ENCODE measurements at regions not wholly inside any gene's neighbourhood (a gene's known extent, or its start where the extent isn't known, plus 50 kb on each side); places are given as distances from the start of the nearest gene placed in this dataset.

DNA sequence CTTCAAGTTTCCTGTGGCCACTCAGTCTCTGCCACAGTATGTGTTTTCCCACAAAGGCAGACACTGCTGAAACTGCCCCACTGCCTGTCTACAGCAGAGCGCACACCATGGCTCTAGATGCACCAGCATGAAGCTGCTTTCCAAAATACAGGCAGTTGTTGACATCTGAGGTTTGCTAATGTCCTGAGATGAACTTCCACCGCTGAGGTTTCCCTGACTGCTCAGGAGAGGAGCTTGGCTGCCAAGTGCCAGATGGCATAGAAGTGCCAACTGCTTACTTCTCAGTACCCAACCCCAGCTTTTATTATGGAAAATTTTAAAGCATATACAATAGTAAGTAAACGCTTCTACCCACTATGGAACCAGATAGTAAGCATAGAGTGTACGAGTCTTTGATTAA lies 61.0 kb upstream of the EXOC1L start (continued):
- TF ChIP-seq RFX5 (IDR thresholded peaks at IDR 0.05; ENCODE audit: low read length): no peak
- no peak for TF ChIP-seq JUND (IDR thresholded peaks at IDR 0.05)
- TF ChIP-seq YY1 (IDR thresholded peaks at IDR 0.05; ENCODE audit: low read depth): no peak
- no peak for TF ChIP-seq CHD2 (IDR thresholded peaks at IDR 0.05; ENCODE audit: low read length, partially characterized antibody)
- no peak for TF ChIP-seq GABPA (IDR thresholded peaks at IDR 0.05; ENCODE audit: low read depth)

DNA sequence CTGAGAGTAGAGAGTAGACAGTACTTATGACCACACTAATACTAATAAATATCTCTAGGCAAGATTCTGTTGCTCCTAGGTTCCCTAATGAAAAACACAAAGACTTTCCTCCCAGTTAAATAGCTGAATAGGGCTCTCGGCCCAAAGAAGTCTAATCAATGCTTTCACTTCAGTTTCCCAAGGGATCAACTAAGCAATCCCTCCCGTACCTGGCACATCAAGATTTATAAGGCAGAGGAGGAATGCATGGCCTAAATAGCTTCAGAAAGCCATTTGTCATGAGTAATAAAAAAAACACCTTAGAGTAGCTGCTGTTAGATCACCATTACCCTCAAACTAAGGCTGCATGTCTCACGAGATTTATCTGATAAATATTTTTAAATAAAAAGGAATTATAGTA lies 56.8 kb upstream of the EXOC1L start:
- no peak overlapping the region for H2AFZ ChIP-seq (ENCODE audit: low read depth)
- no peaks in the 10 kb centered on the region; a peak in 1 of 4 replicates for H3K4me1 ChIP-seq (ENCODE audit: control insufficient read depth in 1 of 2, insufficient read depth in 2 of 2, low read depth in 1 of 2, low read length in 1 of 2)
- no peaks in the 10 kb centered on the region for H3F3A ChIP-seq (replicated peaks; ENCODE audit: insufficient read depth)
- no peak overlapping the region for H3K4me3 ChIP-seq (ENCODE audit: low read depth in 2 of 2, low read length in 1 of 2)
- H3K27me3 ChIP-seq (ENCODE audit: insufficient read depth): no peaks in the 10 kb centered on the region
- no peak overlapping the region for H3K27ac ChIP-seq (ENCODE audit: low read depth in 2 of 2, low read length in 1 of 2)
- no peak for TF ChIP-seq CHD2 (IDR thresholded peaks at IDR 0.05; ENCODE audit: low read length, partially characterized antibody)
- no peak for TF ChIP-seq MXI1 (IDR thresholded peaks at IDR 0.05; ENCODE audit: low read depth, low read length)
- TF ChIP-seq MAX (IDR thresholded peaks at IDR 0.05; ENCODE audit: low read depth): no peak
- TF ChIP-seq YY1 (IDR thresholded peaks at IDR 0.05; ENCODE audit: low read depth): no peak
- no peak for TF ChIP-seq EP300 (IDR thresholded peaks at IDR 0.05; ENCODE audit: borderline replicate concordance in 1 of 2, low read depth in 1 of 2, low read length in 1 of 2)
- no peak for TF ChIP-seq RAD21 (IDR thresholded peaks at IDR 0.05; ENCODE audit: low read length)
- TF ChIP-seq FOXM1 (IDR thresholded peaks at IDR 0.05; ENCODE audit: low read depth): no peak
- no peak for TF ChIP-seq TAF1 (IDR thresholded peaks at IDR 0.05; ENCODE audit: borderline replicate concordance, low read depth, low read length)
- no peak for TF ChIP-seq NFIC (IDR thresholded peaks at IDR 0.05; ENCODE audit: borderline replicate concordance)
- no peak for TF ChIP-seq RCOR1 (IDR thresholded peaks at IDR 0.05; ENCODE audit: low read length)
- TF ChIP-seq RFX5 (IDR thresholded peaks at IDR 0.05; ENCODE audit: low read length): no peak
- no peak for TF ChIP-seq RXRA (IDR thresholded peaks at IDR 0.05; ENCODE audit: borderline replicate concordance, low read depth)
- TF ChIP-seq FOXJ3 (CRISPR knock-in tag; IDR thresholded peaks at IDR 0.05): no peak
- H3K9me3 ChIP-seq: no peaks in the 10 kb centered on the region
- no peak for DNase-seq
- no peaks in the 10 kb centered on the region for H3K36me3 ChIP-seq (replicated peaks in 1 of 2; ENCODE audit: control insufficient read depth in 1 of 2, insufficient read depth in 2 of 2, low read length in 1 of 2)
- H3K79me2 ChIP-seq (ENCODE audit: insufficient read depth): no peaks in the 10 kb centered on the region
- no peak overlapping the region for H3K4me2 ChIP-seq
- no peaks in the 10 kb centered on the region for H3K9me2 ChIP-seq
- WGBS (ENCODE audit: low lambda C conversion rate): 55% methylated on average over 3 of the region's 3 CpGs
- H4K20me1 ChIP-seq (ENCODE audit: insufficient read depth): no peaks in the 10 kb centered on the region
- ChIA-PET CTCF (interaction anchor here (1.0 kb wide), 1 partner anchor 104 kb away, joined by 3 read pairs; no protein-coding TSS in a partner anchor), POLR2A (interaction anchor here (0.9 kb wide), 1 partner anchor 19 kb away, joined by 3 read pairs; no protein-coding TSS in a partner anchor)
- H3K9ac ChIP-seq: no peak overlapping the region

GRCh38 chr4:55763996-55764395 lies 55.6 kb upstream of the EXOC1L start:
- H3K27ac ChIP-seq (ENCODE audit: low read depth in 2 of 2, low read length in 1 of 2): no peak overlapping the region
- ChIA-PET POLR2A (no interaction called here), CTCF (interaction anchor here (2.2 kb wide), 1 partner anchor 38 kb away, joined by 4 read pairs; no protein-coding TSS in a partner anchor)
- no peaks in the 10 kb centered on the region for H3F3A ChIP-seq (replicated peaks; ENCODE audit: insufficient read depth)
- 69% methylated on average over 2 of the region's 2 CpGs for WGBS (ENCODE audit: low lambda C conversion rate)
- H3K4me2 ChIP-seq: no peak overlapping the region
- no peaks in the 10 kb centered on the region for H3K9me2 ChIP-seq
- H2AFZ ChIP-seq (ENCODE audit: low read depth): no peak overlapping the region
- no peaks in the 10 kb centered on the region for H3K36me3 ChIP-seq (replicated peaks in 1 of 2; ENCODE audit: control insufficient read depth in 1 of 2, insufficient read depth in 2 of 2, low read length in 1 of 2)
- DNase-seq: no peak
- no peaks in the 10 kb centered on the region for H4K20me1 ChIP-seq (ENCODE audit: insufficient read depth)
- no peaks in the 10 kb centered on the region for H3K27me3 ChIP-seq (ENCODE audit: insufficient read depth)
- H3K79me2 ChIP-seq (ENCODE audit: insufficient read depth): no peaks in the 10 kb centered on the region
- no peak overlapping the region for H3K9ac ChIP-seq
- no peak overlapping the region for H3K4me3 ChIP-seq (ENCODE audit: low read depth in 2 of 2, low read length in 1 of 2)
- H3K4me1 ChIP-seq (ENCODE audit: control insufficient read depth in 1 of 2, insufficient read depth in 2 of 2, low read depth in 1 of 2, low read length in 1 of 2): no peaks in the 10 kb centered on the region; a peak in 1 of 4 replicates
- H3K9me3 ChIP-seq: no peaks in the 10 kb centered on the region
- TF ChIP-seq NFIC (IDR thresholded peaks at IDR 0.05; ENCODE audit: borderline replicate concordance) (no peak), SMC3 (IDR thresholded peaks at IDR 0.05; ENCODE audit: low read depth, low read length) (no peak), RCOR1 (IDR thresholded peaks at IDR 0.05; ENCODE audit: low read length) (no peak), PBX3 (IDR thresholded peaks at IDR 0.05) (no peak), GATA2 (CRISPR knock-in tag; IDR thresholded peaks at IDR 0.05) (no peak), MEF2A (IDR thresholded peaks at IDR 0.05; ENCODE audit: borderline replicate concordance, low read depth) (no peak), POLR2AphosphoS5 (IDR thresholded peaks at IDR 0.05; ENCODE audit: low read depth, low read length) (no peak), SIN3A (IDR thresholded peaks at IDR 0.05; ENCODE audit: borderline replicate concordance, low read depth, low read length) (no peak), RFX5 (IDR thresholded peaks at IDR 0.05; ENCODE audit: low read length) (no peak), CHD2 (IDR thresholded peaks at IDR 0.05; ENCODE audit: low read length, partially characterized antibody) (no peak), TCF12 (IDR thresholded peaks at IDR 0.05) (no peak), CTCF (IDR thresholded peaks at IDR 0.05) (no peak), FOSL2 (IDR thresholded peaks at IDR 0.05; ENCODE audit: borderline replicate concordance, low read depth) (no peak), MXI1 (IDR thresholded peaks at IDR 0.05; ENCODE audit: low read depth, low read length) (no peak)

All from SK-N-SH (cell line).